SU-DHL-6 (cell line): ENCODE measurements at regions not wholly inside any gene's neighbourhood (a gene's known extent, or its start where the extent isn't known, plus 50 kb on each side); places are given as distances from the start of the nearest gene placed in this dataset.

ENCODE experiments used
- CTCF ChIP-seq: fragments of 200-600 bp; sonication (generic); IDR thresholded peaks from one replicate; pipeline ENCODE4 v1.5.1; 2017; ENCODE audit warnings: antibody characterized with exemption, mild to moderate bottlenecking, low read length, moderate library complexity; ENCODE audit not compliant: insufficient read depth, poor library complexity, severe bottlenecking
- EZH2phosphoT487 ChIP-seq: fragments of 200-600 bp; sonication (generic), shearing (Covaris generic); conservative IDR thresholded peaks from 2 replicates; pipeline ENCODE4 v1.6.1; 2018; ENCODE audit warnings: mild to moderate bottlenecking, antibody characterized with exemption, low read length, moderate library complexity, mixed read lengths

DNA sequence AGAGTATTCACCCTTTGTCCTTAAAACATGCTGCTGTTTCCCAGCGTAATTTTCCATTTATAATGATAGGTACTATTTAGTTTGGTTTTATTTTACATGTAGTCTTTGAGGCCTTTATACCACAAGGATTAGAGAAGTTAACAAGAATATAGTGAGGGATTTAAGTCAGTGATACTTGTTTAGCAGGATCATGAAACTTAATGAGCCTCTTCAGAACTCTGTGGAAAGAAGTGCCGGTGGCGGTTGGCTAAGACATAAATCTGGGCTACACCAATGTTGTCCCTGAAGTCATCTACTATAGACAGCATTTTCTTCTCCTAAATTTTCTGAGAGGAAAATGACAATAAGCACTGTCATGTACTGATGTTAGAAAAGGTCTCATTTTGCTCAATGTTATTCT lies 1226.0 kb upstream of the SEL1L start:
- no peak for TF ChIP-seq CTCF
- TF ChIP-seq EZH2phosphoT487 = no peak
